ENCODE measurements at regions not wholly inside any gene's neighbourhood (a gene's known extent, or its start where the extent isn't known, plus 50 kb on each side); places are given as distances from the start of the nearest gene placed in this dataset.

DNA sequence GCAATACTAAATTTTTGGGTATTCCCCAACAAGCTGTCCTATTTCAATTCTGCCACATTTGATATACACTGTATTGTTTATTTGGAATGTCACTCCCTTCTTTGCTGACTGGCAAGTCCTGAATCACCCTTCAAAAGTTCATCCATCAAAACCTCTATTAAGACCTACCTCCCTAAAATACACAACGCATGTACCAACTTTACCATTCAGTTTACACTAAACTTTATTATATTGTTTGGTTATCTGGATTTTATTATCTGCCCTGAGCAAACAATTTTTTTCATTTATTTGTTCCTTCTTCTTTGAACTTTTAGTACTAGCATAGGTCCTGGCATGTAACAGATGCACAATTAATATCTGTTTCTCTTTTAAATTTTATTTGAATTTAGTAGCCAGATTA, 958.2 kb upstream of the ADGRB3 start:
- DNase-seq (ENCODE audit: insufficient read length, low spot score), result no peak
- TF ChIP-seq, protein P1, sequence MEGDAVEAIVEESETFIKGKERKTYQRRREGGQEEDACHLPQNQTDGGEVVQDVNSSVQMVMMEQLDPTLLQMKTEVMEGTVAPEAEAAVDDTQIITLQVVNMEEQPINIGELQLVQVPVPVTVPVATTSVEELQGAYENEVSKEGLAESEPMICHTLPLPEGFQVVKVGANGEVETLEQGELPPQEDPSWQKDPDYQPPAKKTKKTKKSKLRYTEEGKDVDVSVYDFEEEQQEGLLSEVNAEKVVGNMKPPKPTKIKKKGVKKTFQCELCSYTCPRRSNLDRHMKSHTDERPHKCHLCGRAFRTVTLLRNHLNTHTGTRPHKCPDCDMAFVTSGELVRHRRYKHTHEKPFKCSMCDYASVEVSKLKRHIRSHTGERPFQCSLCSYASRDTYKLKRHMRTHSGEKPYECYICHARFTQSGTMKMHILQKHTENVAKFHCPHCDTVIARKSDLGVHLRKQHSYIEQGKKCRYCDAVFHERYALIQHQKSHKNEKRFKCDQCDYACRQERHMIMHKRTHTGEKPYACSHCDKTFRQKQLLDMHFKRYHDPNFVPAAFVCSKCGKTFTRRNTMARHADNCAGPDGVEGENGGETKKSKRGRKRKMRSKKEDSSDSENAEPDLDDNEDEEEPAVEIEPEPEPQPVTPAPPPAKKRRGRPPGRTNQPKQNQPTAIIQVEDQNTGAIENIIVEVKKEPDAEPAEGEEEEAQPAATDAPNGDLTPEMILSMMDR (IDR thresholded peaks at IDR 0.05; ENCODE audit: insufficient read depth, missing control alignments), result no peak
- no peak for FAIRE-seq

DNA sequence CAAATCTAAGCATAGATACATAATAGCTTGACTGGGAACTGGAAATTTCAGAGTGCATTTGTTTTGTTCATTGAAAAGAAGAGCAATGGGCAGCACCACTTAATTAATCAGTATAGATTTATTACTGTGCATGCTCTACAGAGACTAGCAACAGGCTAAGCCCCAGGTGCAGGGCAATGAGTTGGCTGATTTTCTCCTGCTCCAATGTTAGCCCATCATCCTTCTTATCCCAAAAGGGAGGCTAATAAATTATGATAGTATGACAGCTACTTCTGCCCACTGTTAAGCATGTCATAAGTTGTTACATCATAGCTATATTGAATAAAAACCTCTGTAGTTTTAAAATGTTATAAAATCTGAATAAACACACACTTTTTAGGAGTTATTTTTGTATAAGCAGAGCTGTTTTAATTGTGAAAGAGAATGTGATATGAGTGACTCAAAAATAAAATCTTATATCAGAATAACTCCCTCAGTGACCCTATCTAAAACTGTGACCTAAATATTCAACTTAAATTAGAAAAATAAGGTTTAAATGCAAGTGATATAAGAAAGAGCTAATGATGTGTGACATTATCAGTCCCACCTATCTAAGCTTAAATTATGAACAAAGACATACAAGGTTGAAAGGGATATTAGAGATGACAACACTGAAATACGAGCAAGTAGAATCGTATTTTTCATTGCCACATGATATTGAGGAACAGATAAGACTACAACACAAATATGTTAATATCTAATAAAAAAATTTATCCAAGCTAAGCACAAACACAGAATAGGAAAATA, 967.3 kb upstream of the ADGRB3 start:
- TF ChIP-seq, protein P1 (IDR thresholded peaks at IDR 0.05; ENCODE audit: insufficient read depth, missing control alignments), result no peak
- DNase-seq (ENCODE audit: insufficient read length, low spot score), result no peak
- FAIRE-seq, result no peak

DNA sequence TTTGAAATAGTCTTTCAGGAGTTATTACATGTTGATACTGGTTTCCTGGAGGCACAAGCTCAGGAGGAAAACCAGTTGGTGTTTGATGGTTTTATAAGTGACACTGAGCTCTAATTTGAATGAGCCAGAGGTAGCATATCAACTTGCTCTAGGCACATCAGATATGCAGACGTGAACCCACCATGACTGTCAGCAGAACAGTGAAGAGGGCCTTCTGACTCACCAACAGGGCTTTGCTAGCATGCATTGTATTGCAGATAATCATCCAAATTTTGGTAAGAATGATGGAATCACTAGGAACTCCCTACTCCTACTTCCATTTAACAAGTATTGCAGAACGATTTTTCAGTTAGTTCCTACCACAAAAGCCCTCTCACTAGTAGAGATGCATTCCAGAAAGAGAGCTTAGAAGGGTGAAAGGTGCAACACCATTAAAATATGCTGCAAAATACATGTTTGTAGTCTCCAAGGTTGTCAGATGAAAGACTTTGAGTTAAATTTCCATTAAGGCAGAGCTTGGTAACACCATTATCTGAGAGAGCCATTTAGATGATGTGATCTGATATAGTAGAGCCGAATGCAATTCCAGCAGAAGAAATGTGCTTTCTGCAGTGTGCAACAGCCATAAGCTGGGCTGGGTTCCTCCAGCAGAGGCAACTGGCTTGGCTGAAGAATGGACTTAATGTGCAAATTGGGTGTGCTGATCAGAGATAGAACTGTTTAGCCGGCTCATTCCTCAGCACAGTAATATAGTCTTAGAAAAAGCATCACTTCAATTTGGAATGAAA, 968.7 kb upstream of the ADGRB3 start:
- FAIRE-seq (no peak), DNase-seq (ENCODE audit: insufficient read length, low spot score) (no peak)
- TF ChIP-seq, protein P1 (IDR thresholded peaks at IDR 0.05; ENCODE audit: insufficient read depth, missing control alignments), result no peak

DNA sequence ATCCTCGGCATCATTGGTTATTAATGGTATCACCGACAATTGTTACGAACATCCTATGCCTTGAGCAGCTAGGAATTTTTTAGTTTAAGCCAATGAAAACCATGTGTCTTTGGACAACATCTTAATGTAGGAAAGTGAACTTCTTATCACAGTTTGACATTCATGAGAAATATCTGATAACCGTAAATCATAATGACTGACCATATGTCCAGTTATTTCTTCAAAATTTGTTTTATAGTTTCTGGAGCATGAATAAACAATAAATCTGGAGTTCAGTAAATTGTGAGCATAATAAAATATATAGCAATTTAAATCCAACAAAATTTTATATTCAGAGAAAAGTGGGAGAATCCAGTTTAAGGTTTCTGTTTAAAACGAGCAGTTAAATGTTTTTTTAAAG, 970.1 kb upstream of the ADGRB3 start:
- TF ChIP-seq, protein P1 (IDR thresholded peaks at IDR 0.05; ENCODE audit: insufficient read depth, missing control alignments), result no peak
- DNase-seq (ENCODE audit: insufficient read length, low spot score) (no peak), FAIRE-seq (no peak)

DNA sequence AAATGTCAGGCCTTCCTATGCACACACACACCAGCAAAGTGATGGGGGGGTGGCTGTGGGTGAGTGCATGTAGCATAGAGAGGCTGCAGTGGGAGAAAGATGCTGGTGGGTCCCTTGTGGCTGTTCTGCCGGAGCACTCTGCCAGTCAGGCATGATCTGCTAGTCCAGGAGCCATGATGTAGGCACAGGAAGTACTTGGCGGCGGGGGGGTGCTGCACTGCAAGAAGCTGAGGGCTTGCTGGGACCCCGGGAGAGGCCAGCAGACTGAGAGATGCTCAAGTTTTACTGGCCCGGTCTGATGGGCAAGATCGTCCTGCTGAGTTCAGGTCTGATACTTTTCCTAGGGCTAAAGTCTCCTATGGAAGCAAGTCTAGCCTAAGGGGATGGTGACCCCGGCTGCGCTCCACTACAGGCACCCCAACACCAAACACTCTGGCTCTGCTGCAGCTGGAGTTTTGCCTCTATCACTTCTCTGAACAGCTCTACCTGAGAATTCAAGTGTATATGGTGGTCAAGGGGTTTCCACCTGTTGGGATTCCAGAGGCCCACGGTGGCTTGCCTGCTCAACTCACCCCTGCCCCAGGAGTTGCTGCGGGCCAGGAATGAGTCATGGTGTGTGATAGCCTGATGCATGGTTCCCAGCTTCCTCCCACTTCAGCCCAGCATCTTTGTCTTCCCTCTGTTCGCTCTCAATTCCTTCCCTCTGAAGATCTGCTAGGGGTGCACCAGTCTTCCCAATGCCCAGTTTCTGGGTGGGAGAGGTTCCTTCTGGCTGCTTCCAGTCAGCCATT, 971.8 kb upstream of the ADGRB3 start:
- TF ChIP-seq, protein P1 (IDR thresholded peaks at IDR 0.05; ENCODE audit: insufficient read depth, missing control alignments), result no peak
- FAIRE-seq (no peak), DNase-seq (ENCODE audit: insufficient read length, low spot score) (no peak)

DNA sequence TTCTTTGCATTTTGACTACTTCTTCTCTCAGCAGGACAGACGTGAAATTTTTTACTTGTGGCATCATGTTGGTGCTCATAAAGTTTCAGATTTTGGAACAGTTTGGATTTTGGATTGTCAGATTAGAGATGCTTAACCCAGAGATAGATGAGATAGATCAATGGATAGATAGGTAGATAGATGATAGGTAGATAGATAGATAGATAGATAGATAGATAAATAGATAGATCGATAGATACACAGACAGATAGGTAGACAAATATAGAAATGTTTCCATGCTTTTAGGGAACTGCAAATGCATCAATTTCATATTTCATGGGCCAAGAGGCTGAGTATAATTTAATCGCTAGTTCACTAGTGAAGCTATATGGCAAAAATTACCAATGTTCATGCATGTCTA, 981.5 kb upstream of the ADGRB3 start:
- FAIRE-seq (no peak), DNase-seq (ENCODE audit: insufficient read length, low spot score) (no peak)
- TF ChIP-seq, protein P1 (IDR thresholded peaks at IDR 0.05; ENCODE audit: insufficient read depth, missing control alignments), result no peak
